NCI-H524 treated with DMSO at 0.1 percent for 48 hours (cell line): ENCODE measurements at regions not wholly inside any gene's neighbourhood (a gene's known extent, or its start where the extent isn't known, plus 50 kb on each side); places are given as distances from the start of the nearest gene placed in this dataset.

Source experiments
- DNase-seq: peaks from one replicate; lab custom pipeline; 2025; lab: John Stamatoyannopoulos, UW

- DNase-seq: no peak
Measured at GRCh38 chr11:71310184-71310583, 57.8 kb upstream of the SHANK2 start.

DNA sequence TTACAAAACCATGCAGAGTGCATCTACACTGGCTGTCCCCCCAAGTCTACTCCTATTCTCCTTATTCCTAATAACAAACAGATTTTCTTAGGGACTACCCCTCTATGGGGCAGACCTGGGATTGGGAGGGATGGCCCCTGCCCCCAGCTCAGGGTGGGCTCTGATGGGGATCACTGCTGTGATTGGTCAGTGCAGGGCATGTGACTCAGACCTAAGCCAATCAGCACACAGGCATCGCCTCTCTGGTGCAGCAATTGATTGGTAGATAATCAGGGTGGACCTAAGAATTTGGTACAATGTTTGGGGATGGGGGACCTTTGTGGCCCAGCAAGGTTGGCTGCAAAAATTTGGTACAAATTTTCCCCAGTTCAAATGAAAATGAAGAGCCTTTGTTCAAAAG is 57.2 kb upstream of the SHANK2 start:
- no peak for DNase-seq

DNA sequence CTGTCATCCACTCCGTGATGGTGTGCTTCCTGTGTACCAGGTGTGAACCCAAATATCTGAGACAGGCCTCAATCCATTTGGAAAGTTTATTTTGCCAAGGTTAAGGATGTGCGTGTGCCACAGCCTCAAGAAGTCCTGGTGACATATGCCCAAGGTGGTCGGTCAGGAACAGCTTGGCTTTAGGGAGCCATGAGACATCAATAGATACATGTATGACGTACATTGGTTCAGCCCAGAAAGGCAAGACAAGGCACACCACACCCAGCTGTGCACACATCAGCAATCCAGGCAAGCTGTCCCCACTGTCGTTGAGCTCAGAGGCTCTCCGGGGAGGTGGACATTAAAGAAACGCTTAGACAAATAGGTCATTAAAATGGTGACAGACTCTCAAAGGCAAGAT is 56.8 kb upstream of the SHANK2 start:
- no peak for DNase-seq

- DNase-seq: no peak
Measured at GRCh38 chr11:71307811-71308645, 55.7 kb upstream of the SHANK2 start.

- no peak for DNase-seq
Measured at GRCh38 chr11:71305451-71306125, 53.2 kb upstream of the SHANK2 start.

DNA sequence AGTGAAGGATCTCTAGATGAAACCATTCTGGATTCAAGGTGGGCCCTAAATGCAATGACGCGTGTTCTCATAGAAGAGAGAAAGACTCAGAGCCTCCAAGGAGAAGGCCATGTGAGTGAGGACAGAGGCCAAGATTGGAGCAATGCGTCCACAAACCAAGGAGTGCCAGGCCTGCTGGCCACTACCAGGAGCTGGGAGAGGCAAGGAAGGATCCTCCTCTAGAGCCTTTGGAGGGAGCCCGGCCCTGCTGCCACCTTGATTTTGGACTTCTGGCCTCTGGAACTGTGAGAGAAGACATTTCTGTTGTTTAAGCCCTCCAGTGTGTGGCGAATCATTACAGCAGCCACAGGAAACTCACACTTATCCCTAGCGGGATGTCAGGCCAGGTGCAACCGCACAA is 52.7 kb upstream of the SHANK2 start:
- no peak for DNase-seq

- DNase-seq: no peak
Measured at GRCh38 chr11:71304491-71304890, 52.1 kb upstream of the SHANK2 start.

DNA sequence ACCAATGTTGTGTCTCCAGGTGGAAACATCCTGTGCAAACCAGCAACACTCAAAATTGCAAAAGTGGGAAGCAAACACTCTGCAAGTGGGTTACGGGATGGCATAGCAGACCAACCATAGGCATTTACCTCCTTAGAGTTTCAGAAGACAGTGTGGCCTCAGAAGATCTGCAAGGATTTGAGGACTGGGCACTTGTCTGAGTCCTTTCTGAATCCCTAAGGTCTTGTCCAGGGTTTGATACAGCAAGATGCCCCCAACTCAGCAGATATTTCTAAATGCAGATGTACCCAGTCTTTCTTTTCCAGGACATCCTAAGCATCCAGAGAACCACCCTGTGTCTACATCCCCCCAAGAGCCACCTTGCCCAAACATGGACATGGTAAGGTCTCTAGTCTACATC is 51.7 kb upstream of the SHANK2 start:
- no peak for DNase-seq

DNA sequence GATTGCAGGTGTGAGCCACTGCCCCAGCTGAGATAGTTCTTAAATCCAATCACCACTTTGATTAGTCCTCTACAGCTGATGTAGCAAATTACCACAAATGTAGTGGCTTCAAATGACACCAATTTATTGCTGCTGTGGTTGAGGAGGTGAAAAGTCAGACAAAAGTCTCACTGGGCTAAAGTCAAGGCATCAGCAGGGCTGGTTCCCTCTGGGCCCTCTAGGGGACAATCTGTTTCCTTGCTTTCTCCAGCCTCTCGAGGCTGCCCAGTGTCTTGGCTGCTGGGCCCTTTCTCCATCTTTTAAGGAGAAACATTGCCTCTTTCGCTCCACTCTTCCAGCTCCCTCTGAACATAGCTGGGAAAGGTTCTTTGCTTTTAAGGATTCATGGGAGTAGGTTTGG is 50.5 kb upstream of the SHANK2 start:
- no peak for DNase-seq

GRCh38 chr11:71302534-71302909 is 50.1 kb upstream of the SHANK2 start:
- no peak for DNase-seq
